Uterus (tissue), 3 donors: ENCODE measurements at regions not wholly inside any gene's neighbourhood (a gene's known extent, or its start where the extent isn't known, plus 50 kb on each side); places are given as distances from the start of the nearest gene placed in this dataset.

Experiments
- DNase-seq, 2 donors: peaks; one replicate each; pipeline ENCODE4 v3.0.0-alpha.2; 2019 to 2020
- H3K27ac ChIP-seq, 2 donors: fragments of 200-600 bp; sonication (generic); 1 replicate in 1 of 2; 2 replicates in 1 of 2; pipeline ENCODE4 v1.5.1; 2016 to 2018
- H3K27me3 ChIP-seq, 2 donors: fragments of 200-600 bp; sonication (generic); one replicate each; pipeline ENCODE4 v1.5.1; 2018 to 2019; ENCODE audit warnings: control low read depth in 1 of 2
- H3K36me3 ChIP-seq, 2 donors: fragments of 200-600 bp; sonication (generic); one replicate each; pipeline ENCODE4 v1.5.1; 2019; ENCODE audit warnings: control low read depth in 1 of 2
- H3K4me1 ChIP-seq, 2 donors: fragments of 200-600 bp; sonication (generic); one replicate each; pipeline ENCODE4 v1.5.1; 2018 to 2019; ENCODE audit warnings: control low read depth in 1 of 2
- H3K4me3 ChIP-seq, 2 donors: fragments of 200-600 bp; sonication (generic); 1 replicate in 1 of 2; 2 replicates in 1 of 2; pipeline ENCODE4 v1.5.1; 2018 to 2019; ENCODE audit warnings: mild to moderate bottlenecking in 1 of 2
- H3K9me3 ChIP-seq, 2 donors: fragments of 200-600 bp; sonication (generic); one replicate each; pipeline ENCODE4 v1.5.1; 2019; ENCODE audit warnings: control low read depth in 1 of 2
- CTCF ChIP-seq, 4 experiments: fragments of 200-600 bp in 2 of 4; fragments of 450-650 bp in 2 of 4; sonication (generic) in 2 of 4; IDR thresholded peaks; one replicate each; pipeline ENCODE4 v1.5.1; 2016 to 2019; ENCODE audit warnings: antibody characterized with exemption in 4 of 4, mild to moderate bottlenecking in 2 of 4, moderate library complexity in 1 of 4
- POLR2A ChIP-seq, 2 donors: fragments of 450-650 bp; IDR thresholded peaks; one replicate each; pipeline ENCODE4 v1.6.1; 2016; ENCODE audit warnings: antibody characterized with exemption in 2 of 2, mild to moderate bottlenecking in 1 of 2, moderate library complexity in 1 of 2
- intact Hi-C: fragments of 100-400 bp; cut with DNase I; formaldehyde crosslinking; loops from one replicate; pipeline ENCODE4 v1.15.1; 2023; ENCODE audit warnings: low total_unique reads
- donor health status: DM: yes; HTN: yes; CAD: no.

- no peaks in the 10 kb centered on the region for H3K27me3 ChIP-seq
- intact Hi-C loops, result no loop called here
- no peak for DNase-seq
- TF ChIP-seq POLR2A (IDR thresholded peaks at IDR 0.05), result no peak
- TF ChIP-seq CTCF (IDR thresholded peaks at IDR 0.05), result no peak
- no peak overlapping the region for H3K27ac ChIP-seq
- no peaks in the 10 kb centered on the region for H3K9me3 ChIP-seq
- no peaks in the 10 kb centered on the region for H3K4me1 ChIP-seq
- no peak overlapping the region for H3K4me3 ChIP-seq
- H3K36me3 ChIP-seq, result no peaks in the 10 kb centered on the region
Observed at GRCh38 chr4:111813555-111814140, 331.6 kb upstream of the FAM241A start.

- Histone ChIP-seq H3K4me1 (no peaks in the 10 kb centered on the region), H3K4me3 (no peak overlapping the region), H3K36me3 (no peaks in the 10 kb centered on the region), H3K27me3 (no peaks in the 10 kb centered on the region), H3K27ac (no peak overlapping the region), H3K9me3 (no peaks in the 10 kb centered on the region)
- TF ChIP-seq POLR2A (IDR thresholded peaks at IDR 0.05) (no peak), CTCF (IDR thresholded peaks at IDR 0.05) (no peak)
- no peak for DNase-seq
- intact Hi-C loops, result no loop called here
Observed at GRCh38 chr4:111814961-111815360, 330.3 kb upstream of the FAM241A start.

- Histone ChIP-seq H3K9me3 (no peaks in the 10 kb centered on the region), H3K27me3 (no peaks in the 10 kb centered on the region), H3K4me1 (no peaks in the 10 kb centered on the region), H3K27ac (no peak overlapping the region), H3K4me3 (no peak overlapping the region), H3K36me3 (no peaks in the 10 kb centered on the region)
- DNase-seq, result no peak
- TF ChIP-seq POLR2A (IDR thresholded peaks at IDR 0.05) (no peak), CTCF (IDR thresholded peaks at IDR 0.05) (no peak)
- intact Hi-C loops, result no loop called here
Observed at GRCh38 chr4:111821342-111821741, 323.9 kb upstream of the FAM241A start.

- TF ChIP-seq CTCF (IDR thresholded peaks at IDR 0.05) (no peak), POLR2A (IDR thresholded peaks at IDR 0.05) (no peak)
- intact Hi-C loops, result no loop called here
- H3K9me3 ChIP-seq, result no peaks in the 10 kb centered on the region
- H3K27ac ChIP-seq, result no peak overlapping the region
- no peak overlapping the region for H3K4me3 ChIP-seq
- H3K4me1 ChIP-seq, result no peaks in the 10 kb centered on the region
- DNase-seq, result no peak
- no peaks in the 10 kb centered on the region for H3K27me3 ChIP-seq
- no peaks in the 10 kb centered on the region for H3K36me3 ChIP-seq
Observed at GRCh38 chr4:111836601-111837000, 308.7 kb upstream of the FAM241A start.

- no peaks in the 10 kb centered on the region for H3K4me1 ChIP-seq
- H3K27ac ChIP-seq, result no peak overlapping the region
- H3K27me3 ChIP-seq, result no peaks in the 10 kb centered on the region
- H3K9me3 ChIP-seq, result no peaks in the 10 kb centered on the region
- no peak for DNase-seq
- no peak overlapping the region for H3K4me3 ChIP-seq
- intact Hi-C loops, result no loop called here
- no peaks in the 10 kb centered on the region for H3K36me3 ChIP-seq
- TF ChIP-seq CTCF (IDR thresholded peaks at IDR 0.05) (no peak), POLR2A (IDR thresholded peaks at IDR 0.05) (no peak)
Observed at GRCh38 chr4:111837761-111838160, 307.5 kb upstream of the FAM241A start.
